ENCODE measurements at regions not wholly inside any gene's neighbourhood (a gene's known extent, or its start where the extent isn't known, plus 50 kb on each side); places are given as distances from the start of the nearest gene placed in this dataset.

- H3K36me3 ChIP-seq (ENCODE audit: low read depth) = no peaks in the 10 kb centered on the region
- H3K4me3 ChIP-seq = no peak overlapping the region
- no peak overlapping the region for H3K4me2 ChIP-seq
- no peaks in the 10 kb centered on the region for H3K9me3 ChIP-seq (ENCODE audit: insufficient read depth, low read depth)
- no TSS peak for BruUV-seq (replicated peaks)
- H2AFZ ChIP-seq = no peak overlapping the region
- no peaks in the 10 kb centered on the region for H3K79me2 ChIP-seq (ENCODE audit: low read depth)
- ChIA-PET CTCF (no interaction called here), POLR2A (ENCODE audit: unreplicated experiment) (no interaction called here)
- H3K9me2 ChIP-seq (ENCODE audit: insufficient read depth) = no peaks in the 10 kb centered on the region
- no peaks in the 10 kb centered on the region for H3K4me1 ChIP-seq (replicated peaks; ENCODE audit: insufficient read depth)
- TF ChIP-seq, protein P1, sequence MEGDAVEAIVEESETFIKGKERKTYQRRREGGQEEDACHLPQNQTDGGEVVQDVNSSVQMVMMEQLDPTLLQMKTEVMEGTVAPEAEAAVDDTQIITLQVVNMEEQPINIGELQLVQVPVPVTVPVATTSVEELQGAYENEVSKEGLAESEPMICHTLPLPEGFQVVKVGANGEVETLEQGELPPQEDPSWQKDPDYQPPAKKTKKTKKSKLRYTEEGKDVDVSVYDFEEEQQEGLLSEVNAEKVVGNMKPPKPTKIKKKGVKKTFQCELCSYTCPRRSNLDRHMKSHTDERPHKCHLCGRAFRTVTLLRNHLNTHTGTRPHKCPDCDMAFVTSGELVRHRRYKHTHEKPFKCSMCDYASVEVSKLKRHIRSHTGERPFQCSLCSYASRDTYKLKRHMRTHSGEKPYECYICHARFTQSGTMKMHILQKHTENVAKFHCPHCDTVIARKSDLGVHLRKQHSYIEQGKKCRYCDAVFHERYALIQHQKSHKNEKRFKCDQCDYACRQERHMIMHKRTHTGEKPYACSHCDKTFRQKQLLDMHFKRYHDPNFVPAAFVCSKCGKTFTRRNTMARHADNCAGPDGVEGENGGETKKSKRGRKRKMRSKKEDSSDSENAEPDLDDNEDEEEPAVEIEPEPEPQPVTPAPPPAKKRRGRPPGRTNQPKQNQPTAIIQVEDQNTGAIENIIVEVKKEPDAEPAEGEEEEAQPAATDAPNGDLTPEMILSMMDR (conservative IDR thresholded peaks at IDR 0.05) = no peak
- no peak for TF ChIP-seq EZH2 (IDR thresholded peaks at IDR 0.05; ENCODE audit: low read depth)
- no peaks in the 10 kb centered on the region for H3K27me3 ChIP-seq (ENCODE audit: insufficient read depth, low read depth)
- intact Hi-C loops (cut with micrococcal nuclease; ENCODE audit: unreplicated experiment) = no loop called here
- H3K27ac ChIP-seq = no peak overlapping the region
- no peaks in the 10 kb centered on the region for H4K20me1 ChIP-seq (ENCODE audit: insufficient read depth)
- H3F3A ChIP-seq (ENCODE audit: insufficient read depth, low read depth) = no peaks in the 10 kb centered on the region
- no peak for DNase-seq
Observed at GRCh38 chr9:30711591-30711990, 1672.9 kb upstream of the ACO1 start.

GRCh38 chr9:30713243-30713642, 1671.2 kb upstream of the ACO1 start:
- no peaks in the 10 kb centered on the region for H3K27me3 ChIP-seq (ENCODE audit: insufficient read depth, low read depth)
- CTCF ChIA-PET = no interaction called here
- POLR2A ChIA-PET (ENCODE audit: unreplicated experiment) = no interaction called here
- H3F3A ChIP-seq (ENCODE audit: insufficient read depth, low read depth) = no peaks in the 10 kb centered on the region
- H3K4me1 ChIP-seq (replicated peaks; ENCODE audit: insufficient read depth) = no peaks in the 10 kb centered on the region
- H3K4me2 ChIP-seq = no peak overlapping the region
- H3K79me2 ChIP-seq (ENCODE audit: low read depth) = no peaks in the 10 kb centered on the region
- no peaks in the 10 kb centered on the region for H3K9me3 ChIP-seq (ENCODE audit: insufficient read depth, low read depth)
- BruUV-seq (replicated peaks) = no TSS peak
- no peak overlapping the region for H3K27ac ChIP-seq
- DNase-seq = no peak
- TF ChIP-seq, protein P1 (conservative IDR thresholded peaks at IDR 0.05) = no peak
- TF ChIP-seq EZH2 (IDR thresholded peaks at IDR 0.05; ENCODE audit: low read depth) = no peak
- H3K36me3 ChIP-seq (ENCODE audit: low read depth) = no peaks in the 10 kb centered on the region
- no peaks in the 10 kb centered on the region for H4K20me1 ChIP-seq (ENCODE audit: insufficient read depth)
- H2AFZ ChIP-seq = no peak overlapping the region
- intact Hi-C loops (cut with micrococcal nuclease; ENCODE audit: unreplicated experiment) = no loop called here
- H3K9me2 ChIP-seq (ENCODE audit: insufficient read depth) = no peaks in the 10 kb centered on the region
- no peak overlapping the region for H3K4me3 ChIP-seq

DNA sequence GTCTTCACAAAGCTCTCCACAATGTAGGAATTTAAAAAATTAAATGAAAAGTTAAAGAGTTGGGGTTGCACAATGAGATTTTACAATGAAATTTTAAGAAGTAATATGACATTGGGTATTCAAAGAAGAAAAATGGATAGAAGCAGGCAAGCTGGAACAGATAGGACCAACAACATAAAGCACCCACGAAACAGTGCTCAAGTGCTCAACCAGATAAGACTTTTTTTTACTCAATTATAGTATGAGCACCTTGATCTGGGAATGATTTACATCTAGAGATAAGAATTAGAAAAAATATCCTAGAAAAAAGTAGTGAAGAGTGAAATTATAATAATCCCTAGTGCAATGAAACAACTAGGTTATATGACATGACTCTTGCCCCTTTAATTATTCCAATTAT, 1670.1 kb upstream of the ACO1 start:
- DNase-seq = no peak
- no peaks in the 10 kb centered on the region for H3K79me2 ChIP-seq (ENCODE audit: low read depth)
- BruUV-seq (replicated peaks) = no TSS peak
- CTCF ChIA-PET = no interaction called here
- H3F3A ChIP-seq (ENCODE audit: insufficient read depth, low read depth) = no peaks in the 10 kb centered on the region
- H3K4me2 ChIP-seq = no peak overlapping the region
- POLR2A ChIA-PET (ENCODE audit: unreplicated experiment) = no interaction called here
- no peaks in the 10 kb centered on the region for H3K27me3 ChIP-seq (ENCODE audit: insufficient read depth, low read depth)
- intact Hi-C loops (cut with micrococcal nuclease; ENCODE audit: unreplicated experiment) = no loop called here
- H3K4me1 ChIP-seq (replicated peaks; ENCODE audit: insufficient read depth) = no peaks in the 10 kb centered on the region
- H4K20me1 ChIP-seq (ENCODE audit: insufficient read depth) = no peaks in the 10 kb centered on the region
- H2AFZ ChIP-seq = no peak overlapping the region
- no peak overlapping the region for H3K27ac ChIP-seq
- no peak for TF ChIP-seq EZH2 (IDR thresholded peaks at IDR 0.05; ENCODE audit: low read depth)
- TF ChIP-seq, protein P1 (conservative IDR thresholded peaks at IDR 0.05) = no peak
- H3K9me3 ChIP-seq (ENCODE audit: insufficient read depth, low read depth) = no peaks in the 10 kb centered on the region
- no peak overlapping the region for H3K4me3 ChIP-seq
- H3K9me2 ChIP-seq (ENCODE audit: insufficient read depth) = no peaks in the 10 kb centered on the region
- H3K36me3 ChIP-seq (ENCODE audit: low read depth) = no peaks in the 10 kb centered on the region

Data from PC-9 (cell line).